Activated CD4-positive, alpha-beta memory T cell treated with anti-CD3 and anti-CD28 coated beads for 36 hours (primary cell): ENCODE measurements at regions not wholly inside any gene's neighbourhood (a gene's known extent, or its start where the extent isn't known, plus 50 kb on each side); places are given as distances from the start of the nearest gene placed in this dataset.
A peak's percentile ranks its signal among the peaks of the same experiment; 100 is the strongest.

Experiments used
- CTCF ChIA-PET: fragments of 350-600 bp; sonication (Branson Sonifier 250); formaldehyde crosslinking; loops from one replicate; lab custom pipeline; 2021; ENCODE audit warnings: antibody characterized with exemption, inconsistent platforms; lab: Charles Lee
- POLR2A ChIA-PET: fragments of 350-600 bp; sonication (Branson Sonifier 250); formaldehyde crosslinking; loops from one replicate; lab custom pipeline; 2021; ENCODE audit warnings: antibody characterized with exemption; lab: Charles Lee
- DNase-seq: peaks from one replicate; pipeline ENCODE4 v3.0.0-alpha.2; 2020
- H3K27ac Mint-ChIP-seq: one replicate; pipeline ENCODE4 v1.8.0; 2021; ENCODE audit warnings: mixed read lengths
- H3K27me3 Mint-ChIP-seq: one replicate; pipeline ENCODE4 v1.8.0; 2021; ENCODE audit warnings: mixed read lengths
- H3K36me3 Mint-ChIP-seq: one replicate; pipeline ENCODE4 v1.8.0; 2021; ENCODE audit warnings: mixed read lengths
- H3K4me1 Mint-ChIP-seq: one replicate; pipeline ENCODE4 v1.8.0; 2021; ENCODE audit warnings: low read depth, mixed read lengths
- H3K4me3 Mint-ChIP-seq: one replicate; pipeline ENCODE4 v1.8.0; 2021; ENCODE audit warnings: mild to moderate bottlenecking, mixed read lengths
- H3K9me3 Mint-ChIP-seq: one replicate; pipeline ENCODE4 v1.8.0; 2021; ENCODE audit warnings: mixed read lengths
- intact Hi-C: fragments of 100-400 bp; cut with micrococcal nuclease; formaldehyde crosslinking; loops from one replicate; pipeline ENCODE4 v1.15.1; 2023

GRCh38 chr2:42108852-42109251 lies 60.3 kb upstream of the EML4 start:
- ChIA-PET POLR2A (no interaction called here), CTCF (no interaction called here)
- intact Hi-C loops = loop anchor here (10.0 kb wide), 1 partner anchor 386 kb away; the partner anchor contains the start of gene KCNG3
- no peak overlapping the region for H3K4me3 Mint-ChIP-seq
- DNase-seq = no peak
- H3K4me1 Mint-ChIP-seq = peaks cover 6% of the 10 kb centered on the region
- H3K27ac Mint-ChIP-seq = no peak overlapping the region
- H3K27me3 Mint-ChIP-seq = no peaks in the 10 kb centered on the region
- no peaks in the 10 kb centered on the region for H3K36me3 Mint-ChIP-seq
- no peaks in the 10 kb centered on the region for H3K9me3 Mint-ChIP-seq

GRCh38 chr2:42109959-42110640 lies 59.1 kb upstream of the EML4 start:
- POLR2A ChIA-PET = no interaction called here
- Mint-ChIP-seq H3K27me3 (no peaks in the 10 kb centered on the region), H3K4me3 (no peak overlapping the region), H3K36me3 (no peaks in the 10 kb centered on the region), H3K27ac (no peak overlapping the region), H3K4me1 (peaks cover 19% of the 10 kb centered on the region), H3K9me3 (no peaks in the 10 kb centered on the region)
- CTCF ChIA-PET = interaction anchor here (1.1 to 1.3 kb wide), 2 partner anchors 12 to 86 kb away, joined by 3 to 6 read pairs; no protein-coding TSS in a partner anchor
- DNase-seq = no peak
- intact Hi-C loops = loop anchor here (10.0 kb wide), 1 partner anchor 385 kb away; the partner anchor contains the start of gene KCNG3

GRCh38 chr2:42110641-42111322 lies 58.4 kb upstream of the EML4 start:
- Mint-ChIP-seq H3K4me1 (peaks cover 23% of the 10 kb centered on the region), H3K9me3 (no peaks in the 10 kb centered on the region), H3K4me3 (no peak overlapping the region), H3K27me3 (no peaks in the 10 kb centered on the region), H3K27ac (no peak overlapping the region), H3K36me3 (no peaks in the 10 kb centered on the region)
- POLR2A ChIA-PET = no interaction called here
- DNase-seq = no peak
- CTCF ChIA-PET = interaction anchor here (1.1 to 1.3 kb wide), 2 partner anchors 12 to 85 kb away, joined by 3 to 6 read pairs; no protein-coding TSS in a partner anchor
- intact Hi-C loops = no loop called here

- DNase-seq = no peak
- H3K9me3 Mint-ChIP-seq = no peaks in the 10 kb centered on the region
- H3K27me3 Mint-ChIP-seq = no peaks in the 10 kb centered on the region
- no peaks in the 10 kb centered on the region for H3K36me3 Mint-ChIP-seq
- POLR2A ChIA-PET = no interaction called here
- peaks cover 28% of the 10 kb centered on the region for H3K4me1 Mint-ChIP-seq
- intact Hi-C loops = no loop called here
- no peak overlapping the region for H3K4me3 Mint-ChIP-seq
- H3K27ac Mint-ChIP-seq = no peak overlapping the region
- CTCF ChIA-PET = interaction anchor here (1.5 kb wide), 1 partner anchor 243 kb away, joined by 7 read pairs; no protein-coding TSS in a partner anchor
Observed at GRCh38 chr2:42112418-42112817, 56.7 kb upstream of the EML4 start.

GRCh38 chr2:42113452-42113851 lies 55.7 kb upstream of the EML4 start:
- DNase-seq = no peak
- H3K27ac Mint-ChIP-seq = no peak overlapping the region
- H3K9me3 Mint-ChIP-seq = no peaks in the 10 kb centered on the region
- intact Hi-C loops = no loop called here
- H3K27me3 Mint-ChIP-seq = no peaks in the 10 kb centered on the region
- POLR2A ChIA-PET = no interaction called here
- peaks cover 38% of the 10 kb centered on the region for H3K4me1 Mint-ChIP-seq
- CTCF ChIA-PET = interaction anchor here (0.9 to 1.5 kb wide), 3 partner anchors 17 to 244 kb away, joined by 3 to 7 read pairs (median 5); no protein-coding TSS in a partner anchor
- H3K4me3 Mint-ChIP-seq = no peak overlapping the region
- H3K36me3 Mint-ChIP-seq = peaks cover 2% of the 10 kb centered on the region

- H3K4me3 Mint-ChIP-seq = no peak overlapping the region
- DNase-seq = no peak
- intact Hi-C loops = loop anchor here (1.0 kb wide), 1 partner anchor 8 kb away; no protein-coding TSS in a partner anchor
- peaks cover 2% of the 10 kb centered on the region for H3K36me3 Mint-ChIP-seq
- no peaks in the 10 kb centered on the region for H3K9me3 Mint-ChIP-seq
- H3K4me1 Mint-ChIP-seq = peaks cover 42% of the 10 kb centered on the region
- peak overlapping the region; percentile 7 for H3K27ac Mint-ChIP-seq
- no peaks in the 10 kb centered on the region for H3K27me3 Mint-ChIP-seq
- POLR2A ChIA-PET = interaction anchor here (2.4 kb wide), 1 partner anchor 8 kb away, joined by 7 read pairs; no protein-coding TSS in a partner anchor
- CTCF ChIA-PET = interaction anchor here (0.9 to 1.5 kb wide), 4 partner anchors 12 to 244 kb away, joined by 3 to 7 read pairs (median 4); no protein-coding TSS in a partner anchor
Observed at GRCh38 chr2:42114091-42114490, 55.1 kb upstream of the EML4 start.

- no peak overlapping the region for H3K4me3 Mint-ChIP-seq
- ChIA-PET CTCF (interaction anchor here (0.8 to 2.1 kb wide), 3 partner anchors 10 to 213 kb away, joined by 3 to 8 read pairs (median 3); no protein-coding TSS in a partner anchor), POLR2A (interaction anchor here (0.7 to 2.4 kb wide), 2 partner anchors 10 to 55 kb away, joined by 3 to 7 read pairs; no protein-coding TSS in a partner anchor)
- no peaks in the 10 kb centered on the region for H3K27me3 Mint-ChIP-seq
- DNase-seq = no peak
- peaks cover 2% of the 10 kb centered on the region for H3K36me3 Mint-ChIP-seq
- intact Hi-C loops = no loop called here
- H3K27ac Mint-ChIP-seq = no peak overlapping the region
- no peaks in the 10 kb centered on the region for H3K9me3 Mint-ChIP-seq
- peaks cover 42% of the 10 kb centered on the region for H3K4me1 Mint-ChIP-seq
Observed at GRCh38 chr2:42115588-42115987, 53.6 kb upstream of the EML4 start.

- intact Hi-C loops = no loop called here
- Mint-ChIP-seq H3K4me1 (peaks cover 42% of the 10 kb centered on the region), H3K9me3 (peaks cover 6% of the 10 kb centered on the region), H3K27me3 (no peaks in the 10 kb centered on the region), H3K4me3 (no peak overlapping the region), H3K36me3 (peaks cover 2% of the 10 kb centered on the region), H3K27ac (no peak overlapping the region)
- POLR2A ChIA-PET = interaction anchor here (2.4 kb wide), 1 partner anchor 10 kb away, joined by 7 read pairs; no protein-coding TSS in a partner anchor
- DNase-seq = no peak
- CTCF ChIA-PET = interaction anchor here (0.8 to 2.1 kb wide), 2 partner anchors 20 to 212 kb away, joined by 3 to 8 read pairs; no protein-coding TSS in a partner anchor
Observed at GRCh38 chr2:42116195-42117181, 52.7 kb upstream of the EML4 start.

- Mint-ChIP-seq H3K27me3 (no peaks in the 10 kb centered on the region), H3K9me3 (peaks cover 11% of the 10 kb centered on the region), H3K27ac (no peak overlapping the region), H3K4me1 (peaks cover 42% of the 10 kb centered on the region), H3K4me3 (no peak overlapping the region), H3K36me3 (peaks cover 6% of the 10 kb centered on the region)
- ChIA-PET POLR2A (interaction anchor here (1.8 kb wide), 1 partner anchor 11 kb away, joined by 4 read pairs; no protein-coding TSS in a partner anchor), CTCF (interaction anchor here (2.1 kb wide), 1 partner anchor 21 kb away, joined by 8 read pairs; no protein-coding TSS in a partner anchor)
- intact Hi-C loops = no loop called here
- DNase-seq = no peak
Observed at GRCh38 chr2:42117182-42117579, 52.0 kb upstream of the EML4 start.

- no peak overlapping the region for H3K4me3 Mint-ChIP-seq
- ChIA-PET POLR2A (interaction anchor here (1.8 kb wide), 1 partner anchor 12 kb away, joined by 4 read pairs; no protein-coding TSS in a partner anchor), CTCF (interaction anchor here (1.1 to 1.4 kb wide), 2 partner anchors 13 to 15 kb away, joined by 4 to 5 read pairs; no protein-coding TSS in a partner anchor)
- DNase-seq = no peak
- H3K4me1 Mint-ChIP-seq = peaks cover 41% of the 10 kb centered on the region
- peaks cover 11% of the 10 kb centered on the region for H3K9me3 Mint-ChIP-seq
- intact Hi-C loops = loop anchor here (2.0 kb wide), 1 partner anchor 15 kb away; no protein-coding TSS in a partner anchor
- peaks cover 7% of the 10 kb centered on the region for H3K36me3 Mint-ChIP-seq
- peak overlapping the region; percentile 74 for H3K27ac Mint-ChIP-seq
- H3K27me3 Mint-ChIP-seq = no peaks in the 10 kb centered on the region
Observed at GRCh38 chr2:42117923-42118753, 51.0 kb upstream of the EML4 start.
